Adrenal gland (tissue), 9 donors: ENCODE measurements at regions not wholly inside any gene's neighbourhood (a gene's known extent, or its start where the extent isn't known, plus 50 kb on each side); places are given as distances from the start of the nearest gene placed in this dataset.
"Not testable (repeated sequence)": the region's sequence is repeated elsewhere in the genome, so short reads cannot be mapped to it uniquely, and the experiment has no call there.

Experiments
- DNase-seq, 7 donors: peaks; one replicate each; pipeline ENCODE4 v3.0.0-alpha.2; 2019 to 2020
- H3K27ac ChIP-seq, 5 donors: fragments of 200-600 bp; sonication (generic) in 4 of 5; 1 replicate in 3 of 5; 2 replicates in 2 of 5; pipeline versions ENCODE4 v1.5.1 to v1.8.0; 2016 to 2020; ENCODE audit warnings: mild to moderate bottlenecking in 1 of 5
- H3K27me3 ChIP-seq: fragments of 200-600 bp; 2 replicates; pipeline ENCODE4 v1.8.0; 2021
- H3K36me3 ChIP-seq, 2 donors: fragments of 200-600 bp; replicated peaks in 1 of 2; 1 replicate in 1 of 2; 2 replicates in 1 of 2; pipeline versions ENCODE4 v1.5.1 to v1.8.0; 2018 to 2022
- H3K4me1 ChIP-seq, 2 donors: fragments of 200-600 bp; replicated peaks in 1 of 2; 1 replicate in 1 of 2; 2 replicates in 1 of 2; pipeline versions ENCODE4 v1.5.1 to v1.8.0; 2018 to 2021
- H3K4me3 ChIP-seq, 4 donors: fragments of 200-600 bp; sonication (generic) in 3 of 4; one replicate each; pipeline ENCODE4 v1.5.1; 2016 to 2018
- H3K9me3 ChIP-seq, 3 donors: fragments of 200-600 bp; sonication (generic) in 1 of 3; replicated peaks in 1 of 3; 1 replicate in 2 of 3; 2 replicates in 1 of 3; pipeline versions ENCODE4 v1.5.1 to v1.8.0; 2016 to 2021
- CTCF ChIP-seq, 6 experiments: fragments of 450-650 bp in 4 of 6; fragments of 200-600 bp in 2 of 6; sonication (generic) in 1 of 6; IDR thresholded peaks; 1 replicate in 5 of 6; 2 replicates in 1 of 6; pipeline versions ENCODE4 v1.5.1 to v1.8.0; 2016 to 2021; ENCODE audit warnings: antibody characterized with exemption in 6 of 6, mild to moderate bottlenecking in 2 of 6, moderate library complexity in 1 of 6
- POLR2A ChIP-seq, 2 donors: fragments of 450-650 bp; IDR thresholded peaks; one replicate each; pipeline ENCODE4 v1.6.1; 2017; ENCODE audit warnings: antibody characterized with exemption in 2 of 2, mild to moderate bottlenecking in 2 of 2, moderate library complexity in 1 of 2
- WGBS, 4 donors: extraction: QIAGEN DNeasy Blood & Tissue Kit in 2 of 4; methylation state at CpG; one replicate each; pipeline versions ENCODE4 v1.1.5 to v1.1.7; 2013 to 2017; 5-methylcytosine and 5-hydroxymethylcytosine counted together
- intact Hi-C, 2 donors: fragments of 100-400 bp; cut with DNase I; formaldehyde crosslinking; loops; one replicate each; pipeline versions ENCODE4 v1.14.1 to v1.15.0; 2022 to 2023
- small RNA-seq, 2 donors: library from RNA; depleted of rRNA; stranded (forward); fragments of <200 nt; gene quantifications; one replicate each; pipeline ENCODE3, GENCODE V24; 2016
- donor health status: healthy with polysubstance abuse.
- donor health status: Bipolar disorder and iron deficiency.
- donor health status: DM: yes; HTN: yes; CAD: no.
- donor health status: DM: no; HTN: no; CAD: no.
- donor health status: DM: no; HTN: no; CAD: no.

DNA sequence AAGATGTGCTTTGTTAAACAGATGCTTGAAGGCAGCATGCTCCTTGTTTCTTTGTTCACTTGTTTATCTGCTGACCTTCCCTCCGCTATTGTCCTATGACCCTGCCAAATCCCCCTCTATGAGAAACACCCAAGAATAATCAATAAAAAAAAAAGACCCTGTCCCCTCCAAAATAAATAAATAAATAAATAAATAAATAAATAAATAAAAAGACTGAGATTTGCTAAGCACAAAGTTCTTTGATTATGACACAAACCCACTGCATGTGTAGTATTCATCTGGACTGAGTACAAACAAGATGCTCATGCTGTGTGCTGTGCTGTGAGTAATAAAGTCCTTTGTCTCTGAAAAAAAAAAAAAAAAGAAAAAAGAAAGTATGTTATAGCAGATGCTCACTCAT is 851.1 kb upstream of the DEFB115 start:
- H3K27ac ChIP-seq, H3K4me3 ChIP-seq, DNase-seq, H3K4me1 ChIP-seq, H3K9me3 ChIP-seq, intact Hi-C loops, H3K27me3 ChIP-seq, H3K36me3 ChIP-seq: not testable (repeated sequence)
- WGBS, 4 donors = 0 to 13% (median 0%) methylated on average over 1 of the region's 1 CpG

DNA sequence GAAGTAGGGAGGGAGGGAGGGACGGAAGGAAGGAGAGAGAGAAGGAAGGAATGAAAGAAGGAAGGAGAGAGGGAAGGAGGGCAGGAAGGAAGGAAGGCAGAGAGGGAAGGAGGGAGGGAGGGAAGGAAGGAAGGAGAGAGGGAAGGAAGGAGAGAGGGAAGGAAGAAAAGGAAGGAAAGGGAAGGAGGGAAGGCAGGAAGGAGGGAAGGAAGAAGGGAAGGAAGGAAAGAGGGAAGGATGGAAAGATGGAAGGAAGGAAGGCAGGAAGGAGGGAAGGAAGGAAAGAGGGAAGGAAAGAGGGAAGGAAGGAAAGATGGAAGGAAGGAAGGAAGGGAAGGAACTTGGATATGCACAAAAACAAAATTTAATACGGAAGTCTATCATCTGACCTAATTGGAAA is 844.5 kb upstream of the DEFB115 start:
- Histone ChIP-seq H3K9me3 (no peaks in the 10 kb centered on the region), H3K36me3 (no peaks in the 10 kb centered on the region)
- 38 to 88% (median 45%) methylated on average over 2 of the region's 2 CpGs for WGBS, 4 donors

DNA sequence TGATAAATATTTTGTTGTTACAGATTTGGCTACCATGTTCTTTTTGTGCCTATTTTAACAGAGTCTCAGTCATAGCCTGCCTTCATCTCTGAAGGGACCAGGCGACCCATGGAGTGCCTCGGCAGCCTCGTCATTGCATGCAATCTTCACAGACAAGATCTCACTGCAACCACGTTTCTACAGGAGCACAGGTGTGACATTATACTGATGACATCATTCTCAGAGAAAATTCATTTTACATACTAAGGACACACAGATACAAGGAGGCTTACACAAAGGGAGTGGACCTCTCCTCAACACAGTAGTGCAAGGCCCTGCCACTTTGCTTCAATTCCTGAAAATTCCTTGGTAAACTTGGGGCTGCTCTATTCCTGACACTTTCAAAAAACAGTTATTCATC is 840.1 kb upstream of the DEFB115 start:
- H3K4me1 ChIP-seq, DNase-seq, H3K9me3 ChIP-seq, H3K27ac ChIP-seq, H3K36me3 ChIP-seq, H3K4me3 ChIP-seq, H3K27me3 ChIP-seq, intact Hi-C loops: not testable (repeated sequence)
- 56 to 83% (median 67%) methylated on average over 4 of the region's 4 CpGs for WGBS, 4 donors

More for the DNA sequence above, 844.5 kb upstream of the DEFB115 start:
- no peak for TF ChIP-seq POLR2A (IDR thresholded peaks at IDR 0.05)
- TF ChIP-seq CTCF (IDR thresholded peaks at IDR 0.05) = no peak
- Histone ChIP-seq H3K27ac (no peak overlapping the region), H3K4me1 (no peaks in the 10 kb centered on the region), H3K27me3 (no peaks in the 10 kb centered on the region), H3K4me3 (no peak overlapping the region)
- intact Hi-C loops = no loop called here
- no peak for DNase-seq

DNA sequence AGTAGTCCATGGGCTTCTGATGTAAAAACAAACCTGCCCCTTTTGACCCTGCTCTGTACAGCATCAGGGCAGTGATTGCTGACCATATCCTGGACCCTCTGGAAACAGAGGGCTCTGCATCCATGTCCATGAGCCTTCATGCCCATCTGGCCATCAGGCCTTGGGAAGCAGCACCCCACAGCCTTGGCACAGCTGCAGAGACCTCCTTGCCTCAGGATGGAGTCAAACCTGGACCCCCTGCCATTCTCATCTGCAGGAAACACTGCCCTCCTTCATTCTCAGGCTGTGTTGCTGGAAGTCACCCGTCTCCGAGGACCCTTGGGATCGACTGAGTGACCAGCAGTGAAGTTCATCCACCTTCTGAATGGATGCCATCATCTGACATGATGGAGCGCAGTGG is 839.1 kb upstream of the DEFB115 start:
- H3K4me1 ChIP-seq, intact Hi-C loops, DNase-seq, H3K9me3 ChIP-seq, H3K27ac ChIP-seq, H3K4me3 ChIP-seq, H3K36me3 ChIP-seq, H3K27me3 ChIP-seq: not testable (repeated sequence)
- WGBS, 4 donors = 72 to 93% (median 87%) methylated on average over 4 of the region's 4 CpGs

GRCh38 chr20:30419466-30419865 is 838.0 kb upstream of the DEFB115 start:
- no peaks in the 10 kb centered on the region for H3K36me3 ChIP-seq
- H3K27me3 ChIP-seq = no peaks in the 10 kb centered on the region
- no peak for DNase-seq
- intact Hi-C loops = no loop called here
- WGBS, 4 donors = 64 to 79% (median 69%) methylated on average over 2 of the region's 2 CpGs
- H3K9me3 ChIP-seq = no peaks in the 10 kb centered on the region
- H3K27ac ChIP-seq = no peak overlapping the region
- no peak overlapping the region for H3K4me3 ChIP-seq
- no peak for TF ChIP-seq CTCF (IDR thresholded peaks at IDR 0.05)
- no peak for TF ChIP-seq POLR2A (IDR thresholded peaks at IDR 0.05)
- no peaks in the 10 kb centered on the region for H3K4me1 ChIP-seq

GRCh38 chr20:30419871-30420420 is 837.5 kb upstream of the DEFB115 start:
- H3K9me3 ChIP-seq, H3K27me3 ChIP-seq, H3K4me3 ChIP-seq, H3K27ac ChIP-seq, H3K4me1 ChIP-seq, DNase-seq, H3K36me3 ChIP-seq, intact Hi-C loops: not testable (repeated sequence)
- WGBS, 4 donors = 61 to 76% (median 68%) methylated on average over 6 to 7 of the region's 7 CpGs

Small RNA genes in the stretch of these regions (small RNA-seq; reads per million reads assigned to genes)
- gene CFTRP3 (0 reads per million in 2 donors), gene MLLT10P1 (0 reads per million in 2 donors), gene RF00019 (0 reads per million in 2 donors)
